ENCODE measurements at regions not wholly inside any gene's neighbourhood (a gene's known extent, or its start where the extent isn't known, plus 50 kb on each side); places are given as distances from the start of the nearest gene placed in this dataset.

DNA sequence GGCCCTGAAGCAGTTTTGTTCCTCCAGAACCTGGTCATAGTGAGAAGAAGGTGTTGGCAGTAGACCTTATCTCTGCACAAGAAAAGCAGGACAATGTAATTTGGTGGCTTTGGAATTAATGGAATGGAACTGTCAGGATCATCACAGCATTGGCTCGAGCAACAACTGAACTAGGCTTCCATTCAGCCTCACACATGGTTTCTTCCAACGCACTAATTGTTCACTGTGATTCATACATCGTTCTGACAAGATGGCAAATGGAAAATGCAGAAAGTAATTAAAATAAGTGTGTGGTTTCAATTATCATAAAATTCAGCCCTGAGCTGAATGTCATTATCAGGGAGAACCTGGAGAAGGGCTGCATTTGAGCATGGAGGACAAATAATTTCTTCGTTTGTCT is 80.6 kb downstream of the MFSD1 start:
- DNase-seq (ENCODE audit: low read depth) (no peak), FAIRE-seq (no peak)
- Histone ChIP-seq H3K27me3 (ENCODE audit: control insufficient read depth, insufficient read depth, low read length) (no peaks in the 10 kb centered on the region), H3K4me3 (ENCODE audit: low read depth, low read length) (no peak overlapping the region), H3K36me3 (ENCODE audit: control insufficient read depth, insufficient read depth, low read length) (no peaks in the 10 kb centered on the region)
- TF ChIP-seq, protein P1, sequence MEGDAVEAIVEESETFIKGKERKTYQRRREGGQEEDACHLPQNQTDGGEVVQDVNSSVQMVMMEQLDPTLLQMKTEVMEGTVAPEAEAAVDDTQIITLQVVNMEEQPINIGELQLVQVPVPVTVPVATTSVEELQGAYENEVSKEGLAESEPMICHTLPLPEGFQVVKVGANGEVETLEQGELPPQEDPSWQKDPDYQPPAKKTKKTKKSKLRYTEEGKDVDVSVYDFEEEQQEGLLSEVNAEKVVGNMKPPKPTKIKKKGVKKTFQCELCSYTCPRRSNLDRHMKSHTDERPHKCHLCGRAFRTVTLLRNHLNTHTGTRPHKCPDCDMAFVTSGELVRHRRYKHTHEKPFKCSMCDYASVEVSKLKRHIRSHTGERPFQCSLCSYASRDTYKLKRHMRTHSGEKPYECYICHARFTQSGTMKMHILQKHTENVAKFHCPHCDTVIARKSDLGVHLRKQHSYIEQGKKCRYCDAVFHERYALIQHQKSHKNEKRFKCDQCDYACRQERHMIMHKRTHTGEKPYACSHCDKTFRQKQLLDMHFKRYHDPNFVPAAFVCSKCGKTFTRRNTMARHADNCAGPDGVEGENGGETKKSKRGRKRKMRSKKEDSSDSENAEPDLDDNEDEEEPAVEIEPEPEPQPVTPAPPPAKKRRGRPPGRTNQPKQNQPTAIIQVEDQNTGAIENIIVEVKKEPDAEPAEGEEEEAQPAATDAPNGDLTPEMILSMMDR (IDR thresholded peaks at IDR 0.05; ENCODE audit: insufficient read depth, low read length, severe bottlenecking): no peak

DNA sequence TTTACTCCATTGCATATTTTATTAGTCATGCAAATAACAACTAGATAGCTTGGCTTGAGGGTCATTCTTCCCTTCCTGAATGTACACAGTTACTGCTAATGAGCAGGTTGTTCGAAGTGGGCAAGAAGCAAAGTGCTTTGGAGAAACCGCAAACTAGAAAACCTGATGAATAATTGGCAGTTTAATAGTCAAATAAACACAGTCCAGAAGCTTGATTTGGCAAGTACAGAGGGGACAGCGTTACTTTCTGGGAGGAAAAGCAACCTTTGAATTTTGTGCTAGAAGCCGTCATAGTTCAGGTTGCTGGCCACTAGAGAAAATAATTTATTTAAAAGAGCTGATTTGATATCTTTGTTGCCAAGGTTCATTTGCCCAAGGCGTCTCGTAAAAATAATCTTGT is 94.9 kb downstream of the MFSD1 start:
- Histone ChIP-seq H3K4me3 (ENCODE audit: low read depth, low read length) (no peak overlapping the region), H3K36me3 (ENCODE audit: control insufficient read depth, insufficient read depth, low read length) (no peaks in the 10 kb centered on the region), H3K27me3 (ENCODE audit: control insufficient read depth, insufficient read depth, low read length) (no peaks in the 10 kb centered on the region)
- DNase-seq (ENCODE audit: low read depth) (no peak), FAIRE-seq (no peak)
- TF ChIP-seq, protein P1 (IDR thresholded peaks at IDR 0.05; ENCODE audit: insufficient read depth, low read length, severe bottlenecking): no peak

DNA sequence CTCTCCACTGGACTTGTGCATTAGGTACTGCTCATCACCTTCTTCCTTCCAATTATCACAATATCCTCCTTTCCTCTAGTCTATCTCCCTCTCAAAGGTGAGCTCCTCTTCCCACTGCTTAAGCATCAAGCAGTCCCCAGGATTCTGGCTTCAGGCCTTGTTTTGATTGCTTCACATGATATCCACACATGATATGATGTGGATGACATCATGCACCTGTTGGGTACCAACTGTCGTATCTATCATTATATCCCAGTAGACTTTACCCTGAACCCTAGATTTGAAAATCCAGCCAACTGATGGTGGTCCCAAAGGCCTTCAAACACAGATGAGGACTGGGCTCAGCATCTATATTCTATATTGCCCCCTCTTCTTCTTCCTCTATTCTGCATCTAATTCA is 104.9 kb downstream of the MFSD1 start:
- TF ChIP-seq, protein P1 (IDR thresholded peaks at IDR 0.05; ENCODE audit: insufficient read depth, low read length, severe bottlenecking): no peak
- H3K27me3 ChIP-seq (ENCODE audit: control insufficient read depth, insufficient read depth, low read length): no peaks in the 10 kb centered on the region
- FAIRE-seq (no peak), DNase-seq (ENCODE audit: low read depth) (no peak)
- no peaks in the 10 kb centered on the region for H3K36me3 ChIP-seq (ENCODE audit: control insufficient read depth, insufficient read depth, low read length)
- no peak overlapping the region for H3K4me3 ChIP-seq (ENCODE audit: low read depth, low read length)

DNA sequence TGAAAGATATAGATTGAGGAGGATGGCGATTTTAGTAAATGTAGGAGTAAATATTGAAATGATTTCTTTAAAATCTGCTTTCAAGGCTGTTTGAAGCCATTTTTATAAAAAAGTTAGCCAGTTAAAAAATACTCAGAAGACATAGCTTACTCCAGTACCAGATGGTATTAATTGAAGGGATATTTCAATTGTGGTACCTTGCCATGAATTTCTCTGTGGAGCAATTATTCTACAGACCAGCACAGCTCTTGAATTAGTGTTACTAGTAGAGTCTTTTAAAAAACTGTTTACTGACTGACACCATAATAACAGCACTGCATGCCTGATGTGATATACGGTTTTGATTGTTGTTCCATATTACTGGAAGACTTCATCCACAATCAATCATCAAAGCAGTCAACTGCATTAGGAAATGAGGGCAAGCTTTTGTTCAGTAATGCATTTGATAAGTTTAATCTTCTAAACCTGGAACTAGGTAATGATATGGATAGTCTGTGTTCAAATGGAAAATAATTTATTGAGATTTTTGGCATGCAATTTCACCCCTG is 106.4 kb downstream of the MFSD1 start:
- FAIRE-seq: no peak
- no peaks in the 10 kb centered on the region for H3K27me3 ChIP-seq (ENCODE audit: control insufficient read depth, insufficient read depth, low read length)

DNA sequence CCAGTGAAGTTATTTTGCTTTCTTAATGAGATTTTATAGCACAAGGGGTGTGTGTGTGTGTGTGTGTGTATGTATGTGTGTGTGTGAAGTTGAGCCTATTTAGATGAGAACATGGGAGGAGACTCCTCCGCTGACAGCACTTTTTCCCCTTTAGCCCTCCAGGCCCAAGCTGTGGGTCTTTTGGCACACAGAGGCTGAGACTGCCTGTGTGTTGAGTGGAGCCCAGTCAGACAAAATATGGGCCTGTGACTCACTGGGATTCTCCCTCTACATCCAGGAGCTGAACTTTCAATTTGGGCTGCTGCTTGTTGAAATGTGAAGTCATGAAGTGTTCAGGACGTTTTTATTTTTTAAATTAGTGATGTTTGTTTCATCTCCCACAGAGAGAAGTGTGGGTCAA is 108.0 kb downstream of the MFSD1 start:
- TF ChIP-seq, protein P1 (IDR thresholded peaks at IDR 0.05; ENCODE audit: insufficient read depth, low read length, severe bottlenecking): no peak
- DNase-seq (ENCODE audit: low read depth) (no peak), FAIRE-seq (no peak)
- Histone ChIP-seq H3K4me3 (ENCODE audit: low read depth, low read length) (no peak overlapping the region), H3K36me3 (ENCODE audit: control insufficient read depth, insufficient read depth, low read length) (no peaks in the 10 kb centered on the region), H3K27me3 (ENCODE audit: control insufficient read depth, insufficient read depth, low read length) (no peaks in the 10 kb centered on the region)

More for the DNA sequence above, 106.4 kb downstream of the MFSD1 start:
- no peak for DNase-seq (ENCODE audit: low read depth)
- Histone ChIP-seq H3K36me3 (ENCODE audit: control insufficient read depth, insufficient read depth, low read length) (no peaks in the 10 kb centered on the region), H3K4me3 (ENCODE audit: low read depth, low read length) (no peak overlapping the region)
- TF ChIP-seq, protein P1 (IDR thresholded peaks at IDR 0.05; ENCODE audit: insufficient read depth, low read length, severe bottlenecking): no peak

DNA sequence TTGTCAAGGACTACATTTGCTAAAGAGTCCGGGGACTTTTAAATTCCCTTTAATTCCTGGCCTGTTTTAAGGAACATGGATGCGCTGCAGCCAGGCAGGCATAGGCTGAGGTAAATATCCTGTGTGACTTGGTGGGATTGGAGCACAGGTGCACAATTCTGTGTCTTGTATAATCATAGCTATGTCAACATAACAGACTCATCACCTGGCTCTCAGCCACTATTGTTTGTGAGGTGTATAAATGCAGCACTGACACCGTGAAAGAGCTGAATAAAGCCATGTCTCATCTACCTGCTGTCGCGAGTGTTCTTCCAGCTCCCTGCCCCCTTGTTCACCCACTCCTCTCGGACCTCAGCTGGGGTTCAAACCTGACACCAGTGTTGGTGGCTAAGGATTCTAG is 109.7 kb downstream of the MFSD1 start:
- no peak for FAIRE-seq

More for the DNA sequence above, 109.7 kb downstream of the MFSD1 start:
- Histone ChIP-seq H3K27me3 (ENCODE audit: control insufficient read depth, insufficient read depth, low read length) (no peaks in the 10 kb centered on the region), H3K36me3 (ENCODE audit: control insufficient read depth, insufficient read depth, low read length) (no peaks in the 10 kb centered on the region), H3K4me3 (ENCODE audit: low read depth, low read length) (no peak overlapping the region)
- TF ChIP-seq, protein P1 (IDR thresholded peaks at IDR 0.05; ENCODE audit: insufficient read depth, low read length, severe bottlenecking): no peak
- DNase-seq (ENCODE audit: low read depth): peak; percentile 15

All from bronchial epithelial cell (primary cell).